Skeletal muscle satellite cell (primary cell): ENCODE measurements at regions not wholly inside any gene's neighbourhood (a gene's known extent, or its start where the extent isn't known, plus 50 kb on each side); places are given as distances from the start of the nearest gene placed in this dataset. TPM values are rescaled to one million over a fixed set of nuclear protein-coding genes. Genes with fewer than 3 reads are reported as not detected.
A peak's percentile ranks its signal among the peaks of the same experiment; 100 is the strongest.

Experiments used
- H3K27me3 ChIP-seq: 2 replicates; pipeline ENCODE4 v1.7.0; 2013; ENCODE audit warnings: low read length; ENCODE audit not compliant: control insufficient read depth, insufficient read depth
- H3K36me3 ChIP-seq: 2 replicates; pipeline ENCODE4 v1.7.0; 2013; ENCODE audit warnings: mild to moderate bottlenecking, control low read depth, low read length; ENCODE audit not compliant: insufficient read depth
- H3K4me1 ChIP-seq: 2 replicates; pipeline ENCODE4 v1.7.0; 2013; ENCODE audit warnings: low read length; ENCODE audit not compliant: control insufficient read depth, insufficient read depth
- H3K4me2 ChIP-seq: 2 replicates; pipeline ENCODE4 v1.7.0; 2013; ENCODE audit warnings: mild to moderate bottlenecking, low read length
- H3K4me3 ChIP-seq: 2 replicates; pipeline ENCODE4 v1.7.0; 2013; ENCODE audit warnings: low read length
- H3K9ac ChIP-seq: 2 replicates; pipeline ENCODE4 v1.7.0; 2013; ENCODE audit warnings: mild to moderate bottlenecking, low read depth, low read length, moderate library complexity
- H3K9me3 ChIP-seq: replicated peaks from 2 replicates; pipeline ENCODE4 v1.7.0; 2013; ENCODE audit warnings: mild to moderate bottlenecking, control low read depth, low read length
- small RNA-seq: library from RNA; depleted of rRNA; stranded (forward); fragments of <200 nt; gene quantifications from one replicate; pipeline ENCODE3, GENCODE V24; 2012

GRCh38 chr2:177148477-177149154 lies 64.0 kb upstream of the HNRNPA3 start:
- Histone ChIP-seq H3K4me2 (peak overlapping the region; percentile 89), H3K9ac (no peak overlapping the region), H3K4me3 (peak overlapping the region; percentile 67), H3K36me3 (no peaks in the 10 kb centered on the region), H3K27me3 (peaks cover 30% of the 10 kb centered on the region), H3K4me1 (peaks cover 3% of the 10 kb centered on the region), H3K9me3 (no peaks in the 10 kb centered on the region)

GRCh38 chr2:177149155-177149503 lies 63.5 kb upstream of the HNRNPA3 start:
- peaks cover 3% of the 10 kb centered on the region for H3K4me1 ChIP-seq
- H3K36me3 ChIP-seq = no peaks in the 10 kb centered on the region
- H3K27me3 ChIP-seq = peaks cover 30% of the 10 kb centered on the region
- H3K9me3 ChIP-seq = no peaks in the 10 kb centered on the region
- no peak overlapping the region for H3K9ac ChIP-seq
- H3K4me2 ChIP-seq = peak overlapping the region; percentile 89
- no peak overlapping the region for H3K4me3 ChIP-seq

GRCh38 chr2:177153805-177154204 lies 58.8 kb upstream of the HNRNPA3 start:
- Histone ChIP-seq H3K27me3 (peaks cover 23% of the 10 kb centered on the region), H3K36me3 (no peaks in the 10 kb centered on the region)

GRCh38 chr2:177154809-177155208 lies 57.8 kb upstream of the HNRNPA3 start:
- Histone ChIP-seq H3K4me1 (no peaks in the 10 kb centered on the region), H3K4me3 (no peak overlapping the region), H3K9me3 (no peaks in the 10 kb centered on the region), H3K36me3 (no peaks in the 10 kb centered on the region), H3K9ac (no peak overlapping the region), H3K27me3 (peaks cover 19% of the 10 kb centered on the region), H3K4me2 (no peak overlapping the region)

More at GRCh38 chr2:177153805-177154204, 58.8 kb upstream of the HNRNPA3 start:
- Histone ChIP-seq H3K4me1 (no peaks in the 10 kb centered on the region), H3K9ac (no peak overlapping the region), H3K4me3 (no peak overlapping the region), H3K4me2 (no peak overlapping the region), H3K9me3 (no peaks in the 10 kb centered on the region)

GRCh38 chr2:177155631-177156030 lies 57.0 kb upstream of the HNRNPA3 start:
- Histone ChIP-seq H3K4me3 (no peak overlapping the region), H3K4me2 (no peak overlapping the region), H3K9me3 (no peaks in the 10 kb centered on the region), H3K36me3 (no peaks in the 10 kb centered on the region), H3K27me3 (peaks cover 12% of the 10 kb centered on the region), H3K4me1 (no peaks in the 10 kb centered on the region), H3K9ac (no peak overlapping the region)

GRCh38 chr2:177161741-177162460 lies 50.7 kb upstream of the HNRNPA3 start:
- Histone ChIP-seq H3K9me3 (no peaks in the 10 kb centered on the region), H3K4me1 (peaks cover 33% of the 10 kb centered on the region), H3K36me3 (no peaks in the 10 kb centered on the region), H3K4me3 (no peak overlapping the region), H3K27me3 (no peaks in the 10 kb centered on the region), H3K9ac (peak overlapping the region; percentile 17), H3K4me2 (peak overlapping the region; percentile 55)

Small RNA genes lying in the stretch of these regions (small RNA-seq; reads per million reads assigned to genes)
- gene RNA5SP112 = not detected
- not detected for gene RNU6-187P
- gene RNU6ATAC14P = not detected
